GM12801 (cell line): ENCODE measurements at regions not wholly inside any gene's neighbourhood (a gene's known extent, or its start where the extent isn't known, plus 50 kb on each side); places are given as distances from the start of the nearest gene placed in this dataset.

Experiments used
- TF ChIP-seq, protein P1 (sequence below): IDR thresholded peaks from one replicate; pipeline ENCODE4 v1.5.1; 2011; ENCODE audit warnings: control low read depth; ENCODE audit not compliant: insufficient read length; ENCODE audit errors: extremely low read depth

DNA sequence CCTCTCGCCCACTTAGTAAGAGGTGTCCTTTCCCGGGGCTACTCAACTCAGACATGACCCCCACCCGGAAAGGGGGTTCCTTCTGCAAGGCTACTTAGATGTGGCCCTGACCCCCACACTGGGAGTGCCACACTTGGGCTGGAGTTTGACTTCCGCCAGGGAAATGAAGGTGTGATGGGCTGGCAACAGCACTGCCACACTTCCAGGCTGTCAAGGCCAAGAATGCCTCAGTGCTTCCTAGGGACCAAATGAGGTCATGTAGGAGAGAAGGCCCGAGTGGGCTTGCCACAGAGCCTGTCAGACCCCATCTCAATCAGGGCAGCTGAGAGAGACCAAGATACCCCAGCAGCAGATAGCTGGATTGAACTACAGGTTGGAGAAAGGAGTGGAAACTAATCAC lies 55.5 kb downstream of the DRD1 start:
- TF ChIP-seq, protein P1, sequence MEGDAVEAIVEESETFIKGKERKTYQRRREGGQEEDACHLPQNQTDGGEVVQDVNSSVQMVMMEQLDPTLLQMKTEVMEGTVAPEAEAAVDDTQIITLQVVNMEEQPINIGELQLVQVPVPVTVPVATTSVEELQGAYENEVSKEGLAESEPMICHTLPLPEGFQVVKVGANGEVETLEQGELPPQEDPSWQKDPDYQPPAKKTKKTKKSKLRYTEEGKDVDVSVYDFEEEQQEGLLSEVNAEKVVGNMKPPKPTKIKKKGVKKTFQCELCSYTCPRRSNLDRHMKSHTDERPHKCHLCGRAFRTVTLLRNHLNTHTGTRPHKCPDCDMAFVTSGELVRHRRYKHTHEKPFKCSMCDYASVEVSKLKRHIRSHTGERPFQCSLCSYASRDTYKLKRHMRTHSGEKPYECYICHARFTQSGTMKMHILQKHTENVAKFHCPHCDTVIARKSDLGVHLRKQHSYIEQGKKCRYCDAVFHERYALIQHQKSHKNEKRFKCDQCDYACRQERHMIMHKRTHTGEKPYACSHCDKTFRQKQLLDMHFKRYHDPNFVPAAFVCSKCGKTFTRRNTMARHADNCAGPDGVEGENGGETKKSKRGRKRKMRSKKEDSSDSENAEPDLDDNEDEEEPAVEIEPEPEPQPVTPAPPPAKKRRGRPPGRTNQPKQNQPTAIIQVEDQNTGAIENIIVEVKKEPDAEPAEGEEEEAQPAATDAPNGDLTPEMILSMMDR = no peak

DNA sequence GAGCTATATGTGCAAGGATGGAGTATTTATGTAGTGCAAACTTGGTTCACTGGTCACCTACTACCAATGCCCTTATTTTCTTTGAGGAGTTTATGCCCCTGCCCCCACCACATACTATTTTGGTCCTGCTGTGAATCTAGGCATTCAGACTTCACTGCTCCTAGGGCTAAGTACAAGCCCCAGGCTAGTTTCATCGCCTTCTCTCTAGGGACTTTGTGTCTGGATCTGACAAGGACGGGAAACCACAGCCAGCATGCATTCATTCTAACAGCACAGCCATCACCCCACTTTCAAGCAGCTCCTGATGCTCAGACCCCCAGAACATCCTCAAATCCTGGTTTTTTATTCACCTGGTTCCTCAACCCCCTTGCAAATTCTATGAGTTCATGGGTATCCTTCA lies 56.8 kb downstream of the DRD1 start:
- TF ChIP-seq, protein P1 = no peak

DNA sequence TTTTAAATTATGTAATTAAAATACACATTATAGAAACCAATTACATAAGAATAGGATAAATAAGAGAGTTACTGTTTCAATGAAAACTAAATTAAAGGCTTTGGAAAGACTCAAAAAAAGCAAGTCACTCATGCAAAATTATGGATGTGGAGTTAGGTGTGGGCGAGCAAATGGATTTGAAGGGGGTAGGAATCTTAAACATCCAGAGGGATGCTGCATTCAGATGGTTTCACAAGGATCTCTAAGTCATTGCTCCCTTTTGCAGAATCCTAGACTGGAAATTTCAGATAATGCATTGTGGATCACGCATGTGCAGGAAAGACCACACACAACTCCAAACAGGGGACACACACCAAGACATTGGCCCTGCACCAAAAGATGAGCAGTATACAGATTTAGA lies 57.5 kb downstream of the DRD1 start:
- TF ChIP-seq, protein P1 = no peak

DNA sequence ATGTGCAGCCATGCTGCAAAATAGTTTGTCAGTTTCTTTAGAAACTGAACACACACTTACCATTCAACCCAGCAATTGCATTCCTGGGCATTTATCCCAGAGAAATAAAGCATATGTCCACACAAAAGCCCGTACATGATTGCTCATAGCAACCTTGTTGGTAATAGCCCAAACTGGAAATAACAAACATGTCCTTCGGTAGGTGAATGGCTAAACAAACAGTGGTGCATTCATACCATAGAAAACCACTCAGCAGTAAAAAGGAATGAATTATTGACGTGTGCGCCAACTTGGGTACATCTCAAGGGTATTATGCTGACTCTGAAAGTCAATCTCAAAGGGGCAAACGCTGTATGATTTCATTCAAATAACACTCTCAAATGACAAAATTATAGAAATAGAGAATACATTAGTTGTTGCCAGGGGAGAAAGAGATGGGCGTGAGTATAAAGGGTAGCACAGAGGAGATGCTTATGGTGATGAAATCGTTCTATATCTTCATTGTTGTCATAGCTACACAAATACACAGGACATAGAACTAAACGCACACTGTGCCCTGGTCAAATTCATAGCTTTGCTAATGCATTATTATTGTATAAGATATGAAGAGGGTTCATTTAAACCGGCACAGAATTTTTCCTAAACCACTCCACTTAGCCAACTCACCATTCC lies 58.2 kb downstream of the DRD1 start:
- TF ChIP-seq, protein P1 = no peak

DNA sequence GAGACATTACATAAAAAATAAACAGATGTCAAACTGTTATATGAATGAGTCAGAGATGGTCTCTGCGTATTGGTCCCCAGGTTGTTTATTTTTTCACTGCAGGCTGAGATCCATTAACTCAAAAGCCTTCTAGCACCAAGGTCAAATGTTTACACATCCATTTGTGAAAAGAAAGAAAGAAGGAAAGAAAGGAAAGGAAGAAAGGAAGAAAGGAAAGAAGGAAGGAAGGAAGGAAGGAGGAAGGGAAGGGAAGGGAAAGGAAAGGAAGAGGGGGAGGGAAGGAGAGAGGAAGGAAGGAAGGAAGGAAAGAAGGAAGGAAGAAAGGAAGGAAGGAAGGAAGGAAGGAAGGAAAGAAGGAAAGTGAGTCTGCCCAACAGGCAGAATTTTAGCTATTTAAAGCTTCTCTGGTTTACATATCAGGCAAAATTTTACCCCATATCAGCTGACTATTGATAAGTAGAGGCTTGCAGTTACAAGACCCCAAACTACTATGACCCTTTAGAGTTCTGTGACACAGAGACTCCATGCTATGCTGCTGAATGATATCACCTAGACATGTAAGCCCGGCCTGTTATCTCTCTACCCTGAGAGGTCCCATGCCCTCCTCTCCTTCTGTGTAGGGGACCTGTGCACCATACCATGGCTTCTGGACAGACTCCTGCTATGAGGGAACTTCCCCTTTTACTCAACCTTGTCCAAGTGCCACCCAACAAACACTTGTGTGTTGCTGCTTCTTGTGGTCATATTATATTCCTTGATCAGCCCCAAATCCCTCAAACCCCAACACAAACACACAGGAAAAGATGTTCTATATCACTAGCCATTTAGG lies 59.0 kb downstream of the DRD1 start:
- TF ChIP-seq, protein P1 = no peak

DNA sequence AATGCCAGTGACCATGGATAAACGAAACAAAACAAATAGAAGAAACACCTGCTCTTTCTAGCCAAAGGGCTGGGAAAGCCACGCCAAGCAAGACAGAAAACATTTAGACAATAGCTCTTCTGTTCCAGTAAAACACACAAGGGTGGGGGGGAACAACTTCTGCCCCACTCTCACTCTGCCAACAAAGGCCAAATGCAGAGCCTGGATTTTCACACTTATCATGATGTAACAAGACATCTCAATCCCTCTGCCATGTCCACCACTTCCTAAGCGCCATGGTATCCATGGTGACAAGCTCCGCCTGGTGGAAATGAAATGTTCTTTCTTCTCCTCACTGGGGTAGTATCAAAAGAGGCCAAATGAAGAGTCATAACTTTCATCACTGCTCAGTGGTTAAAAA lies 60.6 kb downstream of the DRD1 start:
- TF ChIP-seq, protein P1 = no peak

DNA sequence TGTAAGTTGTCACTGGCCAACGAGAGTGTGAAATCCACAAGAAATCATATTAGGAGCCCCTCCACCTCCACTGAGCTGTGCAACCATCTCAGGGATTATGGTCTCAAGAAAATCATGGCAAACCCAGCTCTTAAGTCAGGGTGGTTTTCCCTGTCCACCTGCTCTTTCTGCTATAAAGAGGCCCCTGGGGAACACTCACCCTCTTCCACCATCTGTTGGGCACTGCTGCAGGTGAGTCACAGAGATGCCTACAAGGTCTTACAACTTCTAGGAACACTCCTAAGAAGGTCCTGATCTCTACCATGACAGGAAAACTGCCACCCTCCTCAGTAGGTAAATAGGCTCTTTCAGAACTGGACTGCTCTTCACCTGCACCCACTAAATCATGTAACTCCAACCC lies 61.8 kb downstream of the DRD1 start:
- TF ChIP-seq, protein P1 = no peak
